ENCODE measurements at regions not wholly inside any gene's neighbourhood (a gene's known extent, or its start where the extent isn't known, plus 50 kb on each side); places are given as distances from the start of the nearest gene placed in this dataset.

DNA sequence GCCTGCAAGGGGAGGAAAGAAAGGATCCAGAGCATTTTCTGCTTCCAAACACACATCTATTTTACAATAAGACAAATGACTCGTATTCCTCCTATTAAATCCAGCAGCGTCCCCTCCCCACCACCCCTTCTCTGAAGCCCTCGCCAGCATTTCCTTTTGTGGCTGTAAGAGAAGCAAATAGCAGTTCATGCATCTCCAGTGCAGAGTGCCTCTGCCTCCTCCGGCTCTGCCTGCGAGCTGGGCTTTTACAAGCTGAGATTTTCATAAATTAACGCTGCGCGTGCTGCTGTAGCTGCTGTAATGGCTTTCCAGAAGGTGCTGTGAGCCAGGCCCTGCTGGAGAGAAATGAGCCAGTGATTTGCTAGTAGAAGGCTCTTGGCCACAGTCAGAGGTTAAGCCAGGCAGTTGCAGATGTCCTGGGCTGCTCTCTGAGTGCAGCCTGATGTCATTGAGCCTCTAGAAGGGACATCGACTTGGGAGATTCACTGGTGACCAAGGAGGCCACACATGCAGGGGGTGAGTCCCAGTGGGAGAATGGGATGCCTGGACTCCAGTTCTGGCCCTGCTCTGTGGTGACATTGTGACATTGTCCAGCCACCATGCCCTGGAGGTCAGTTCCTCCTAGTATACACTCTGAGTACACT is 134.5 kb upstream of the NAV2 start:
- DNase-seq (ENCODE audit: low read depth, low spot score) = no peak
- Histone ChIP-seq H3K4me1 (ENCODE audit: control insufficient read depth, insufficient read depth, low read length) (0 out of 2 replicates have a peak, but pooled peaks cover 2% of the 10 kb centered on the region), H3K27me3 (ENCODE audit: control insufficient read depth, insufficient read depth, low read length) (no peaks in the 10 kb centered on the region), H3K27ac (ENCODE audit: low read length) (no peak overlapping the region), H3K4me3 (ENCODE audit: low read length) (no peak overlapping the region), H3K36me3 (ENCODE audit: control insufficient read depth, insufficient read depth, low read length) (no peaks in the 10 kb centered on the region), H3K9me3 (ENCODE audit: control insufficient read depth, insufficient read depth, low read length) (no peaks in the 10 kb centered on the region)
- WGBS (ENCODE audit: insufficient coverage, insufficient read length) = no CpG with 5 or more reads among the region's 9 CpGs

DNA sequence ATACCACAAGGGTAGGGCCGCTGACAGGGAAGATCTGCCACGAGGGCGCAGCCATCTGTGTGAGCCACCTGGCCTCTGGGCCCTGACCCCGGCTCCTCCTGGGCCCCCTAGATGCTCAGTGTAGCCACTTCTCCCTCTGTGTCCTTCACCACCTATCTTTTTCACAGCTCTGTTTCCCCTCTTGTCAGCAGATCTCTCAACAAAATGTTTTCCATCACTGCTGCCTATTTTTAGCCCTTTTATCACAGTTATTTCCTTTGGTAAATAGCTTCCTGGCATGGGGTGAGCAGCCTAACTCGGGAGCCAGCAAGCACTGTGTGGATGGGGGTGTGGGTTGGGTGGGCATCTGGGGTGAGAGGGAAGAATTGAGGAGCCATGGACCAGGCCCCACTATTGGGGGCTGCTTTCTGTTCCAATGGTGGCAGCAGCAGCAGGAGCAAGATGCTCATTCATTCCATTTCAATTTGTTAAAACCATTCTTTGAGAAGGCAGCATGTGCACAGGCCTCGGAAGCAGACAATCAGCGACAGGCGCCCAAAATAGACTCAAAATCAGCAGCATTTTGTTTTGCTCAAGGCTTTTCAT is 135.2 kb upstream of the NAV2 start:
- no peak overlapping the region for H3K27ac ChIP-seq (ENCODE audit: low read length)

DNA sequence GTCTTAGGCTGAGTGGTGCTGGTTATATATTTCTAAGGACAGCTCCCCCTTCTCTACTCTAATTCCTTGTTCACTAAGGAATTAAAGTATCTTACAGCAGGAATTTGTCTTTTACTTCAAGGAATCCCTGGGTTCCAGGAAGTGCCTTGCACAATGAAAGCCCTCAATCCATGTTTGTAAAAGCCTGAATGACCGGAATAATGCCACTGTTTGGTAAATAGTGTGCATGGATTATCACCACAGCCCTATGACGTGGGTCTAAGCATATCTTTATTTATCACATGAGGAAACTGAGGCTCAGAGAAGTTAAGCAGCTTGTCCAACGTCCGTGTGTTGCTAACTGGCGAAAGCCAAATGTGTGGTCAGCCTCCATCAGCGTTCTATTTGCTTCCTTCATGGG is 135.7 kb upstream of the NAV2 start:
- no peak overlapping the region for H3K27ac ChIP-seq (ENCODE audit: low read length)
- no CpG with 5 or more reads among the region's 6 CpGs for WGBS (ENCODE audit: insufficient coverage, insufficient read length)
- no peak overlapping the region for H3K4me3 ChIP-seq (ENCODE audit: low read length)

More for the DNA sequence above, 135.2 kb upstream of the NAV2 start:
- no peaks in the 10 kb centered on the region for H3K9me3 ChIP-seq (ENCODE audit: control insufficient read depth, insufficient read depth, low read length)
- no peak for DNase-seq (ENCODE audit: low read depth, low spot score)
- H3K27me3 ChIP-seq (ENCODE audit: control insufficient read depth, insufficient read depth, low read length) = no peaks in the 10 kb centered on the region
- no peaks in the 10 kb centered on the region for H3K36me3 ChIP-seq (ENCODE audit: control insufficient read depth, insufficient read depth, low read length)
- no CpG with 5 or more reads among the region's 8 CpGs for WGBS (ENCODE audit: insufficient coverage, insufficient read length)
- H3K4me3 ChIP-seq (ENCODE audit: low read length) = no peak overlapping the region
- H3K4me1 ChIP-seq (ENCODE audit: control insufficient read depth, insufficient read depth, low read length) = 0 out of 2 replicates have a peak, but pooled peaks cover 2% of the 10 kb centered on the region

DNA sequence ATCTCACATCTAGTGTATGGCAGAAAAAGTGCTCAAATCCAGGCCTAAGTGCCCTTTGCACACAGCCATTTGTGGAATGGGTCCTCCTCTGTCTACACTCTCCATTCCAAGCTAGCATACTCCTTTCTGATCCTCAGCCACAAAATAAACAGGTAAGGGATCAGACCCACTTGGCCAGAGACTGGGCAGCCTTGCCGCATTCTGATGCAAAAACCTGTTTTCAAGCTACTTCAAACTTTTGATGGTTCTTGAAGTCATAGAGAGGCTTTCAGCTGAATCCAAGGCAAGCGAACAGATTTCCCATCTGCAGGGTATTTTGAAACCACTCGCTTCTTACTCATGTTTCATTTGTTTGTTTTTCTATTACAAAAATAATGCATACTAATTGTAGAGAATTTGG is 136.6 kb upstream of the NAV2 start:
- WGBS (ENCODE audit: insufficient coverage, insufficient read length) = no CpG with 5 or more reads among the region's 3 CpGs
- H3K27ac ChIP-seq (ENCODE audit: low read length) = no peak overlapping the region
- no peak overlapping the region for H3K4me3 ChIP-seq (ENCODE audit: low read length)
- 0 out of 2 replicates have a peak, but pooled peaks cover 2% of the 10 kb centered on the region for H3K4me1 ChIP-seq (ENCODE audit: control insufficient read depth, insufficient read depth, low read length)
- H3K36me3 ChIP-seq (ENCODE audit: control insufficient read depth, insufficient read depth, low read length) = no peaks in the 10 kb centered on the region
- no peaks in the 10 kb centered on the region for H3K27me3 ChIP-seq (ENCODE audit: control insufficient read depth, insufficient read depth, low read length)
- H3K9me3 ChIP-seq (ENCODE audit: control insufficient read depth, insufficient read depth, low read length) = no peaks in the 10 kb centered on the region
- no peak for DNase-seq (ENCODE audit: low read depth, low spot score)

More for the DNA sequence above, 135.7 kb upstream of the NAV2 start:
- Histone ChIP-seq H3K4me1 (ENCODE audit: control insufficient read depth, insufficient read depth, low read length) (0 out of 2 replicates have a peak, but pooled peaks cover 2% of the 10 kb centered on the region), H3K27me3 (ENCODE audit: control insufficient read depth, insufficient read depth, low read length) (no peaks in the 10 kb centered on the region), H3K9me3 (ENCODE audit: control insufficient read depth, insufficient read depth, low read length) (no peaks in the 10 kb centered on the region), H3K36me3 (ENCODE audit: control insufficient read depth, insufficient read depth, low read length) (no peaks in the 10 kb centered on the region)
- no peak for DNase-seq (ENCODE audit: low read depth, low spot score)

DNA sequence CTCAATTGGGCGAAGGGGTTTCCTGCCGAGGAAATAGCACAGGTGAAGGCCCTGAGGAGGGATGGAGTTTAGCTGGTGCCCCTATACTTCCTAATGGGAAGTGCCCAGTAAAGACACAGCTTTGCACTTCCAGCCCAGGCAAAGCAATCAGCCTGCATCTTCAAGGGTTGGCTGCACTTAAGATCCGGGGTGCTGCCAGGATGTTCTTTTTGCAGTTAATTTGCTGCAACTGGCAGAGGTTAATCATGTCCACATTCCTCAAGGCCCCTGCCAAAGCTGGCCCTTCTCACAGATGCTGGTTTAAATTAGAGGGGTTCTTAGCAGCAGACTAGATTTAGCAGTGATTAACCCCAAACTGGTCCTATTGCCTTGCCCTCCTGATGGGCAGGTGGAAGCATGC is 137.7 kb upstream of the NAV2 start:
- Histone ChIP-seq H3K9me3 (ENCODE audit: control insufficient read depth, insufficient read depth, low read length) (no peaks in the 10 kb centered on the region), H3K27me3 (ENCODE audit: control insufficient read depth, insufficient read depth, low read length) (no peaks in the 10 kb centered on the region), H3K36me3 (ENCODE audit: control insufficient read depth, insufficient read depth, low read length) (no peaks in the 10 kb centered on the region), H3K4me1 (ENCODE audit: control insufficient read depth, insufficient read depth, low read length) (0 out of 2 replicates have a peak, but pooled peaks cover 2% of the 10 kb centered on the region), H3K27ac (ENCODE audit: low read length) (no peak overlapping the region), H3K4me3 (ENCODE audit: low read length) (no peak overlapping the region)
- DNase-seq (ENCODE audit: low read depth, low spot score) = no peak
- WGBS (ENCODE audit: insufficient coverage, insufficient read length) = no CpG with 5 or more reads among the region's 3 CpGs

DNA sequence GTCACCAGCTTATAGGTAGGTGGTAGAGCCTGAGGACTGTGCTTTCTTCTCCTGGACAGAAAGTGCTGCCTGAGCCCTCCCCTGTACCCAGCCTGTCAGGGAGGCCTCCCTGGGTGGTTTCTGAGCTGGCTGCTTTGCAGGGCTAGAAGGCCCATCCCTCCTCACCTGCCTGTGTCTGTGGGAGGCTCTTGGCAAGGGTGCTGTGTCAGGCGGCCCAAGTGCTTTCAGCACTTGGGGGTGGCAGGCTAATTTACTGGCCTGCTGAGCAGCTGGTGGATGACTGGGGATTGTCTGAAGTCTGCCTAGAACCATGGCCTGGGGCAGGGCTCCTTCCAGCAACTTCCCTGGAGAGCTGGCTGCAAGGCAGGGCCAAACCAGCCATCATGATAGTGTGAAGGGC is 139.0 kb upstream of the NAV2 start:
- no peak for DNase-seq (ENCODE audit: low read depth, low spot score)
- Histone ChIP-seq H3K9me3 (ENCODE audit: control insufficient read depth, insufficient read depth, low read length) (no peaks in the 10 kb centered on the region), H3K4me3 (ENCODE audit: low read length) (no peak overlapping the region), H3K4me1 (ENCODE audit: control insufficient read depth, insufficient read depth, low read length) (0 out of 2 replicates have a peak, but pooled peaks cover 2% of the 10 kb centered on the region), H3K36me3 (ENCODE audit: control insufficient read depth, insufficient read depth, low read length) (no peaks in the 10 kb centered on the region), H3K27ac (ENCODE audit: low read length) (no peak overlapping the region), H3K27me3 (ENCODE audit: control insufficient read depth, insufficient read depth, low read length) (no peaks in the 10 kb centered on the region)
- WGBS (ENCODE audit: insufficient coverage, insufficient read length) = no CpG with 5 or more reads among the region's 1 CpG

DNA sequence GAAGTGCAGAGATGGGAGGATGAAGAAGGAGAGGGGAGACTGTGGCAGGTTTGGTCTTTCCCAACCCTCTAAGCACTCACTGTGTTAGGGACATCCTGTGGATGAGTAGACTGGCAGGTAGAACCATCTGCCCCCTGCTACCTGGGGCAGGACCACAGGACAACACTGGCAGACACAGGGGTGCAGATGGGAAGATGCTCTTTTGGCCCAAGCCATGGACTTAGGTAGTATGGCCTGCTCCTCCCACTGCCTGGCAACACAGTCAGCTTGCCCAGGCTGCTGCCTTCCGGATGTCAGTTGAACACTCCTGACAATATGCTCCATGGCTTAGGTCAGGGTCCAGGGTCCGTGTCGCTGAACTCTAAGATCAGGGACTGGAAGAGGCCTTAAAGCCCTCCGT is 140.7 kb upstream of the NAV2 start:
- Histone ChIP-seq H3K27me3 (ENCODE audit: control insufficient read depth, insufficient read depth, low read length) (no peaks in the 10 kb centered on the region), H3K36me3 (ENCODE audit: control insufficient read depth, insufficient read depth, low read length) (no peaks in the 10 kb centered on the region), H3K9me3 (ENCODE audit: control insufficient read depth, insufficient read depth, low read length) (no peaks in the 10 kb centered on the region), H3K27ac (ENCODE audit: low read length) (no peak overlapping the region), H3K4me1 (ENCODE audit: control insufficient read depth, insufficient read depth, low read length) (no peaks in the 10 kb centered on the region), H3K4me3 (ENCODE audit: low read length) (no peak overlapping the region)
- DNase-seq (ENCODE audit: low read depth, low spot score) = no peak
- no CpG with 5 or more reads among the region's 4 CpGs for WGBS (ENCODE audit: insufficient coverage, insufficient read length)

DNA sequence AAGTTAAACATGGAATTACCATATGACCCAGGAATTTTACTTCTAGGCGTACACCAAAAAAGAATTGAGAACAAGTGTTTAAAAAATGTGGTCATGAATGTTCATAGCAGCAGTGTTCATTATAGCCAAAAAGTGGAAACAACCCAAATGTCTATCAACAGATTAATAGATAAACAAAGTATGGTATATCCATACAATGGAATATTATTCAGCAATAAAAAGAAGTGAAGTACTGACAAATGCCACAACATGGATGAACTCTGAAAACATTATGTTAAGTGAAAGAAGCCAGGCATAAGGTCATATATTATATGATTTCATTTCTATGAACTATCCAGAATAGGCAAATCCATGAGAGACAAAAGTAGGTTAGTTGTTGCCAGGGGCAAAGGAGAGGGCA is 141.7 kb upstream of the NAV2 start:
- Histone ChIP-seq H3K4me3 (ENCODE audit: low read length) (no peak overlapping the region), H3K4me1 (ENCODE audit: control insufficient read depth, insufficient read depth, low read length) (no peaks in the 10 kb centered on the region), H3K36me3 (ENCODE audit: control insufficient read depth, insufficient read depth, low read length) (no peaks in the 10 kb centered on the region), H3K27ac (ENCODE audit: low read length) (no peak overlapping the region), H3K9me3 (ENCODE audit: control insufficient read depth, insufficient read depth, low read length) (no peaks in the 10 kb centered on the region), H3K27me3 (ENCODE audit: control insufficient read depth, insufficient read depth, low read length) (no peaks in the 10 kb centered on the region)
- DNase-seq (ENCODE audit: low read depth, low spot score) = no peak
- no CpG with 5 or more reads among the region's 1 CpG for WGBS (ENCODE audit: insufficient coverage, insufficient read length)

DNA sequence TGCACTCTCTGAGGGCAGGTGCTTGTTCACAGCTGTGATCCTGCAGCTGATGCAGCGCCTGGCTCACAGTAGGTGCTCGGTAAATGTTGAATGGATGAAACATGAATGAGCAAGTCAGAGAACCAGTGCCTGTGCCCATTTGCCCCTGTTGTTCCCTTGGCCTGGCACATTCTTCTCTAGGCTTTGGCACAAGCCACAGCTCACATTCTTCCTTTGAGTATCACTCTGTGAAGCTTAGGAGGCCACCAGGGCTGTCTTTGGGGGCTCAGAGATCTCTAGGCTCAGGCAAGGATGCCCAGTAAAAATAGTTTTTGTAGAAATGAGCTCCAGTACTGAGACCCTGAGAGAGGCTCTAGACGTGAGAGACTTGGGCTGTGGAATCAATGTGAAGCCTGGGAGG is 144.6 kb upstream of the NAV2 start:
- Histone ChIP-seq H3K4me1 (ENCODE audit: control insufficient read depth, insufficient read depth, low read length) (no peaks in the 10 kb centered on the region; the same call in 1 of the 2 replicates), H3K36me3 (ENCODE audit: control insufficient read depth, insufficient read depth, low read length) (no peaks in the 10 kb centered on the region), H3K4me3 (ENCODE audit: low read length) (no peak overlapping the region), H3K27ac (ENCODE audit: low read length) (no peak overlapping the region), H3K27me3 (ENCODE audit: control insufficient read depth, insufficient read depth, low read length) (no peaks in the 10 kb centered on the region), H3K9me3 (ENCODE audit: control insufficient read depth, insufficient read depth, low read length) (no peaks in the 10 kb centered on the region)
- DNase-seq (ENCODE audit: low read depth, low spot score) = no peak
- WGBS (ENCODE audit: insufficient coverage, insufficient read length) = no CpG with 5 or more reads among the region's 3 CpGs

DNA sequence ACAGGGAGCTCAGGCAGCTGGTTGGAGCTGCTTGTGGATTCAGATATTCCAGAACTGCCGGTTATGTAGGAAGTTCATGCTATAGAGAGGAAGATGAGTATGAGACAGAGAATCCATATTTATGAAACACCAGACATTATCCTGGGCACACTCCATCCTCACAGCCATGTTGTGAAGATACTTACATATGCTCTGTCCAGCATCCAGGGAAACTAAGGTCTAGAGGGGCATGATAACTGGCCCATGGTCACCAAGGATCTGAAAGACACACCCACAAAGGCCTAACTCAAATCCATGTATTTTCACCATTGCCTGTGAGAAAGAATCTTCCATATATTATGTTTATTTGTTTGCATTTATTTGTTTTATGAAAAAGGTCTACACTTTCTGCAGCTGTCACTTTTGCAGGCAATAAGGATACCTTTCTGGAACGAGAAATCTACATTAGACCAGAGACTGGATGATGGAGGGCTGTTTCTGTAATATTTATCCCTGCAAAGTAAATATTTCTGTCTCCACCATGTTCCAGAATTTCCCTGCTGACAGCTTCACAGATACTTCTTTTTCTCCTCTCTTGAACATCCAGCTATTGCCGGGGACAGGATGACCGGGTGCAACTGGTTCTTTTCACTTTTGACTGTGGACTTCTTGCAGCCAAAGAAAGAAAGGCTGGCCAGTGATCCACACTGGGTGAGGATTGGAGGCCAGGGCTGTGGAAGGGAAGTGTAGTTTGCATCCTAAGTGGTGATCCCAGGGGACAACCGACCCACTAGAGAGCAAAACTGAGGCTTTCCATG is 145.9 kb upstream of the NAV2 start:
- Histone ChIP-seq H3K36me3 (ENCODE audit: control insufficient read depth, insufficient read depth, low read length) (no peaks in the 10 kb centered on the region), H3K27ac (ENCODE audit: low read length) (no peak overlapping the region), H3K4me3 (ENCODE audit: low read length) (no peak overlapping the region), H3K4me1 (ENCODE audit: control insufficient read depth, insufficient read depth, low read length) (no peaks in the 10 kb centered on the region; the same call in 1 of the 2 replicates), H3K27me3 (ENCODE audit: control insufficient read depth, insufficient read depth, low read length) (no peaks in the 10 kb centered on the region), H3K9me3 (ENCODE audit: control insufficient read depth, insufficient read depth, low read length) (no peaks in the 10 kb centered on the region)
- no peak for DNase-seq (ENCODE audit: low read depth, low spot score)
- WGBS (ENCODE audit: insufficient coverage, insufficient read length) = no CpG with 5 or more reads among the region's 5 CpGs

Measured in iPS DF 6.9 (cell line).